BJ (cell line): ENCODE measurements at regions not wholly inside any gene's neighbourhood (a gene's known extent, or its start where the extent isn't known, plus 50 kb on each side); places are given as distances from the start of the nearest gene placed in this dataset.

Experiments
- CTCF ChIA-PET: fragments of 350-600 bp; formaldehyde crosslinking; extraction: SDS; loops from one replicate; lab custom pipeline; 2021; ENCODE audit warnings: antibody characterized with exemption, inconsistent platforms; lab: Yijun Ruan, JAX
- POLR2A ChIA-PET: fragments of 300-600 bp; sonication (Branson Sonifier 250); formaldehyde crosslinking; extraction: SDS; loops from one replicate; lab custom pipeline; 2021; ENCODE audit warnings: antibody characterized with exemption; lab: Charles Lee
- DNase-seq: peaks from one replicate; pipeline ENCODE4 v3.0.0-alpha.2; 2011; ENCODE audit warnings: low read depth
- H3K27me3 ChIP-seq: 2 replicates; pipeline ENCODE4 v1.6.0; 2011; ENCODE audit warnings: low read length; ENCODE audit not compliant: control insufficient read depth, insufficient read depth
- H3K36me3 ChIP-seq: 2 replicates; pipeline ENCODE4 v1.5.1; 2011; ENCODE audit warnings: low read length; ENCODE audit not compliant: control insufficient read depth, insufficient read depth
- H3K4me3 ChIP-seq: 2 replicates; pipeline ENCODE4 v1.5.1; 2011; ENCODE audit warnings: low read depth, mild to moderate bottlenecking, control low read depth, low read length
- CTCF ChIP-seq: IDR thresholded peaks from 2 replicates; pipeline ENCODE4 v1.5.1; 2011; ENCODE audit warnings: low read depth, mild to moderate bottlenecking, control low read depth, inconsistent platforms, low read length, moderate library complexity; ENCODE audit not compliant: insufficient read depth

GRCh38 chr1:14055442-14056223 lies 355.6 kb downstream of the PRDM2 start:
- no peaks in the 10 kb centered on the region for H3K36me3 ChIP-seq
- ChIA-PET CTCF (interaction anchor here (1.3 kb wide), 1 partner anchor 14 kb away, joined by 3 read pairs; no protein-coding TSS in a partner anchor), POLR2A (no interaction called here)
- H3K4me3 ChIP-seq: no peak overlapping the region
- no peaks in the 10 kb centered on the region for H3K27me3 ChIP-seq
- no peak for TF ChIP-seq CTCF
- DNase-seq: no peak

GRCh38 chr1:14057640-14058039 lies 357.7 kb downstream of the PRDM2 start:
- Histone ChIP-seq H3K4me3 (no peak overlapping the region), H3K36me3 (no peaks in the 10 kb centered on the region), H3K27me3 (no peaks in the 10 kb centered on the region)
- CTCF ChIA-PET: no interaction called here
- no peak for TF ChIP-seq CTCF
- DNase-seq: no peak
- POLR2A ChIA-PET: no interaction called here

GRCh38 chr1:14061204-14061603 lies 361.2 kb downstream of the PRDM2 start:
- CTCF ChIA-PET: no interaction called here
- Histone ChIP-seq H3K4me3 (no peak overlapping the region), H3K36me3 (no peaks in the 10 kb centered on the region), H3K27me3 (no peaks in the 10 kb centered on the region)
- no peak for DNase-seq
- no peak for TF ChIP-seq CTCF
- POLR2A ChIA-PET: no interaction called here

GRCh38 chr1:14061722-14062121 lies 361.7 kb downstream of the PRDM2 start:
- TF ChIP-seq CTCF: no peak
- H3K4me3 ChIP-seq: no peak overlapping the region
- POLR2A ChIA-PET: no interaction called here
- no peaks in the 10 kb centered on the region for H3K27me3 ChIP-seq
- no peaks in the 10 kb centered on the region for H3K36me3 ChIP-seq
- CTCF ChIA-PET: no interaction called here
- DNase-seq: no peak

- TF ChIP-seq CTCF: no peak
- Histone ChIP-seq H3K36me3 (no peaks in the 10 kb centered on the region), H3K27me3 (no peaks in the 10 kb centered on the region), H3K4me3 (no peak overlapping the region)
- ChIA-PET CTCF (no interaction called here), POLR2A (no interaction called here)
- no peak for DNase-seq
These were observed 362.7 kb downstream of the PRDM2 start for GRCh38 chr1:14062669-14063068.
